Endothelial cell of umbilical vein (primary cell): ENCODE measurements at regions not wholly inside any gene's neighbourhood (a gene's known extent, or its start where the extent isn't known, plus 50 kb on each side); places are given as distances from the start of the nearest gene placed in this dataset.

Experiments
- BruUV-seq: library from RNA; stranded (reverse); fragments of 400-500 nt; replicated peaks from 2 replicates; lab custom pipeline; 2021; lab: Mats Ljungman, UMichigan
- CTCF ChIA-PET: fragments of 300-600, 350-600 bp; sonication (Branson Sonifier 250); formaldehyde crosslinking; loops from one replicate; lab custom pipeline; 2021; ENCODE audit warnings: antibody characterized with exemption, inconsistent platforms; lab: Charles Lee
- POLR2A ChIA-PET: fragments of 300-600, 350-600 bp; sonication (Branson Sonifier 250); formaldehyde crosslinking; loops from one replicate; lab custom pipeline; 2021; ENCODE audit warnings: antibody characterized with exemption, inconsistent platforms; lab: Charles Lee
- DNase-seq: peaks from one replicate; pipeline ENCODE4 v3.0.0-alpha.2; 2011; ENCODE audit warnings: low read depth, low spot score
- FAIRE-seq: peaks from 2 replicates; lab custom pipeline; 2011; peaks lifted over from hg19 to GRCh38; lab: Jason Lieb, UNC
- H2AFZ ChIP-seq: 2 replicates; pipeline ENCODE4 v1.6.0; 2012; ENCODE audit warnings: low read depth, low read length, control low read depth, inconsistent platforms
- H3K27ac ChIP-seq: 2 replicates; pipeline ENCODE4 v1.5.1; 2011; ENCODE audit warnings: low read depth, mild to moderate bottlenecking, control low read depth, low read length, moderate library complexity; ENCODE audit not compliant: insufficient read depth
- H3K27me3 ChIP-seq, 2 experiments: 2 replicates each; pipeline versions ENCODE4 v1.6.0 to v1.6.1; 2011; ENCODE audit warnings: low read length in 2 of 2, mixed read lengths in 1 of 2; ENCODE audit not compliant: control insufficient read depth in 2 of 2, insufficient read depth in 2 of 2
- H3K36me3 ChIP-seq, 2 experiments: 2 replicates in 1 of 2; 3 replicates in 1 of 2; pipeline ENCODE4 v1.5.1; 2011; ENCODE audit warnings: low read length in 2 of 2, mild to moderate bottlenecking in 1 of 2, moderate library complexity in 1 of 2; ENCODE audit not compliant: control insufficient read depth in 2 of 2, insufficient read depth in 2 of 2; ENCODE audit errors: extremely low read depth in 1 of 2
- H3K4me1 ChIP-seq: 3 replicates; pipeline ENCODE4 v1.5.1; 2011; ENCODE audit warnings: mild to moderate bottlenecking, low read length; ENCODE audit not compliant: control insufficient read depth, insufficient read depth; ENCODE audit errors: extremely low read depth
- H3K4me2 ChIP-seq: 2 replicates; pipeline ENCODE4 v1.6.1; 2011; ENCODE audit warnings: low read length, control low read depth, mixed read lengths; ENCODE audit not compliant: insufficient read depth
- H3K4me3 ChIP-seq, 3 experiments: fragments of 200-600 bp in 1 of 3; sonication (generic), shearing (Covaris generic) in 1 of 3; replicated peaks in 1 of 3; 2 replicates each; pipeline ENCODE4 v1.5.1; 2011 to 2016; ENCODE audit warnings: control low read depth in 3 of 3, low read length in 3 of 3, mild to moderate bottlenecking in 2 of 3, inconsistent platforms in 1 of 3, low read depth in 1 of 3, moderate library complexity in 1 of 3; ENCODE audit not compliant: insufficient read depth in 1 of 3
- H3K79me2 ChIP-seq: 2 replicates; pipeline ENCODE4 v1.6.0; 2012; ENCODE audit warnings: low read length, inconsistent platforms; ENCODE audit not compliant: control insufficient read depth, insufficient read depth
- H3K9ac ChIP-seq: replicated peaks from 2 replicates; pipeline ENCODE3; 2011; ENCODE audit warnings: low read length, control low read depth; ENCODE audit not compliant: insufficient read depth; ENCODE audit errors: extremely low read depth
- H3K9me1 ChIP-seq: replicated peaks from 3 replicates; pipeline ENCODE4 v1.6.0; 2011; ENCODE audit warnings: mild to moderate bottlenecking, low read length; ENCODE audit not compliant: control insufficient read depth, insufficient read depth; ENCODE audit errors: extremely low read depth
- H3K9me3 ChIP-seq: replicated peaks from 2 replicates; pipeline ENCODE4 v1.5.1; 2012; ENCODE audit warnings: low read length, inconsistent platforms; ENCODE audit not compliant: control insufficient read depth, insufficient read depth
- H4K20me1 ChIP-seq: replicated peaks from 2 replicates; pipeline ENCODE3; 2011; ENCODE audit warnings: mild to moderate bottlenecking, low read length; ENCODE audit not compliant: control insufficient read depth, insufficient read depth; ENCODE audit errors: extremely low read depth
- CTCF ChIP-seq, 2 donors: IDR thresholded peaks; 1 replicate in 1 of 2; 2 replicates in 1 of 2; pipeline ENCODE4 v1.5.1; 2011; ENCODE audit warnings: low read length in 2 of 2, mild to moderate bottlenecking in 2 of 2, moderate library complexity in 2 of 2, control low read depth in 1 of 2, inconsistent platforms in 1 of 2, low read depth in 1 of 2; ENCODE audit not compliant: insufficient read depth in 1 of 2; ENCODE audit errors: extremely low read depth in 1 of 2
- EZH2 ChIP-seq: IDR thresholded peaks from 2 replicates; pipeline ENCODE4 v1.6.1; 2012; ENCODE audit warnings: borderline replicate concordance, low read depth, mild to moderate bottlenecking, moderate library complexity, low read length, inconsistent platforms; ENCODE audit not compliant: severe bottlenecking
- FOS ChIP-seq: IDR thresholded peaks from 2 replicates; pipeline ENCODE4 v1.6.1; 2011; ENCODE audit warnings: mild to moderate bottlenecking, low read length, moderate library complexity, borderline replicate concordance; ENCODE audit not compliant: insufficient read depth
- GATA2 ChIP-seq: IDR thresholded peaks from 2 replicates; pipeline ENCODE4 v1.7.0; 2011; ENCODE audit warnings: low read depth, mild to moderate bottlenecking, moderate library complexity, mixed read lengths, low read length; ENCODE audit not compliant: insufficient read length, insufficient read depth
- JUN ChIP-seq: IDR thresholded peaks from 2 replicates; pipeline ENCODE4 v1.6.1; 2011; ENCODE audit warnings: borderline replicate concordance, low read depth; ENCODE audit not compliant: insufficient read length, insufficient read depth
- MAX ChIP-seq: IDR thresholded peaks from 2 replicates; pipeline ENCODE4 v1.6.1; 2011; ENCODE audit not compliant: insufficient read depth, insufficient read length
- MYC ChIP-seq: IDR thresholded peaks from one replicate; pipeline ENCODE4 v1.6.1; 2011; ENCODE audit warnings: mild to moderate bottlenecking, low read depth, low read length
- POLR2A ChIP-seq: IDR thresholded peaks from 2 replicates; pipeline ENCODE4 v1.6.1; 2012; ENCODE audit warnings: low read depth, mild to moderate bottlenecking, control low read depth, low read length
- POLR2AphosphoS5 ChIP-seq: IDR thresholded peaks from 2 replicates; pipeline ENCODE4 v1.6.1; 2012; ENCODE audit warnings: low read depth, mild to moderate bottlenecking, control low read depth, low read length, moderate library complexity; ENCODE audit not compliant: insufficient read depth
- dilution Hi-C: fragments of 300-500 bp; cut with MboI; formaldehyde crosslinking; loops from one replicate; pipeline ENCODE4 v1.15.0; 2019; ENCODE audit warnings: low sequenced_read_pairs; ENCODE audit not compliant: extremely low pct_ligation_motif_present
- intact Hi-C: fragments of 100-400 bp; cut with micrococcal nuclease; formaldehyde crosslinking; loops from one replicate; pipeline ENCODE4 v1.10.0; 2022

DNA sequence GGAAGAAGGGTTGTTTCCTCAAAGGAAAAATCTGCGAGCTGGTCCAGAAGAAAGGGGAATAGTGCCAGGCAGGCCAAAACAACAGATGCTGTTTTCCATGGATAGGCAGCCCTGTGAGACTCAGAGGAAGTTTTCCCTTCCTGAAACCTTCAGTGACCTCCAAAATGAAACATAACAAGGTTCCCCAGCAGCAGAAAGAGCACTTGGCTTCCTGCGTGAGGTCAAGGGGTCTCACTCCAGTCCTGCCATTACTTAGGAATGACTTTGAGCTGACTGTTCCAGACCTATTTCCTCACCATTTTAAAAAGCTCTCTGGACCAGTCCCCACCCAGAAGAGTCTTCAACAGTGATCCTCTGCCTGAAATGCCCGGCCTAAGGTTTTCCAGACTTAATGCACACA is 104.6 kb upstream of the IPO5 start:
- peak; percentile 91 for DNase-seq
- FAIRE-seq = peak; percentile 92
- CTCF ChIA-PET = interaction anchor here (0.9 to 1.6 kb wide), 2 partner anchors 8 to 173 kb away, joined by 4 to 7 read pairs; no protein-coding TSS in a partner anchor
- Histone ChIP-seq H3K27me3 (no peaks in the 10 kb centered on the region), H3K4me1 (peaks cover 20% of the 10 kb centered on the region), H3K9me1 (no peaks in the 10 kb centered on the region), H3K4me3 (no peak overlapping the region), H3K9ac (peak overlapping the region; percentile 6), H3K36me3 (no peaks in the 10 kb centered on the region), H2AFZ (peak overlapping the region; percentile 67), H3K79me2 (no peaks in the 10 kb centered on the region), H3K27ac (peak overlapping the region; percentile 49), H3K9me3 (no peaks in the 10 kb centered on the region), H4K20me1 (no peaks in the 10 kb centered on the region), H3K4me2 (peak overlapping the region; percentile 26)
- intact Hi-C loops (no loop called here), dilution Hi-C loops (no loop called here)
- no TSS peak for BruUV-seq
- TF ChIP-seq POLR2AphosphoS5 = peak; percentile 60
- peak; percentile 31 for TF ChIP-seq JUN
- TF ChIP-seq CTCF (IDR thresholded peaks at IDR 0.05; ENCODE audit: extremely low read depth in 1 of 2, insufficient read depth in 1 of 2, low read depth in 1 of 2, low read length in 2 of 2) = no peak
- TF ChIP-seq MYC = no peak
- TF ChIP-seq GATA2 = peak; percentile 62
- peak; percentile 59 for TF ChIP-seq FOS
- TF ChIP-seq EZH2 = no peak
- no peak for TF ChIP-seq MAX
- TF ChIP-seq POLR2A = no peak
- POLR2A ChIA-PET = no interaction called here
